HL-60 (cell line): ENCODE measurements at regions not wholly inside any gene's neighbourhood (a gene's known extent, or its start where the extent isn't known, plus 50 kb on each side); places are given as distances from the start of the nearest gene placed in this dataset.

Source experiments
- DNase-seq, 2 experiments: peaks; one replicate each; pipeline ENCODE4 v3.0.0-alpha.2; 2010 to 2020; ENCODE audit warnings: low read depth in 1 of 2, low spot score in 1 of 2
- H3K27ac ChIP-seq: fragments of 250-450 bp; sonication (Bioruptor Pico); replicated peaks from 2 replicates; pipeline ENCODE4 v1.5.1; 2020; ENCODE audit warnings: mild to moderate bottlenecking, moderate library complexity
- H3K27me3 ChIP-seq: fragments of 250-450 bp; sonication (Bioruptor Pico); 2 replicates; pipeline ENCODE4 v1.5.1; 2021; ENCODE audit warnings: mild to moderate bottlenecking, moderate library complexity; ENCODE audit not compliant: insufficient read depth, poor library complexity, severe bottlenecking
- H3K4me3 ChIP-seq: replicated peaks from 2 replicates; pipeline ENCODE4 v1.5.1; 2011; ENCODE audit warnings: mild to moderate bottlenecking, control low read depth, low read length; ENCODE audit not compliant: insufficient read depth
- GABPA ChIP-seq: IDR thresholded peaks from 2 replicates; pipeline ENCODE4 v1.6.1; 2012; ENCODE audit warnings: low read depth
- POLR2AphosphoS5 ChIP-seq: IDR thresholded peaks from 2 replicates; pipeline ENCODE4 v1.6.1; 2012; ENCODE audit warnings: low read depth
- REST ChIP-seq: IDR thresholded peaks from 2 replicates; pipeline ENCODE4 v1.6.1; 2012; ENCODE audit warnings: low read depth; ENCODE audit not compliant: insufficient replicate concordance
- SPI1 ChIP-seq: IDR thresholded peaks from 2 replicates; pipeline ENCODE4 v1.6.1; 2012; ENCODE audit warnings: low read depth, mild to moderate bottlenecking, borderline replicate concordance
- TF ChIP-seq, protein P1 (sequence below): IDR thresholded peaks from one replicate; pipeline ENCODE4 v1.5.1; 2011; ENCODE audit warnings: low read length, control low read depth, inconsistent platforms; ENCODE audit not compliant: insufficient read depth

DNA sequence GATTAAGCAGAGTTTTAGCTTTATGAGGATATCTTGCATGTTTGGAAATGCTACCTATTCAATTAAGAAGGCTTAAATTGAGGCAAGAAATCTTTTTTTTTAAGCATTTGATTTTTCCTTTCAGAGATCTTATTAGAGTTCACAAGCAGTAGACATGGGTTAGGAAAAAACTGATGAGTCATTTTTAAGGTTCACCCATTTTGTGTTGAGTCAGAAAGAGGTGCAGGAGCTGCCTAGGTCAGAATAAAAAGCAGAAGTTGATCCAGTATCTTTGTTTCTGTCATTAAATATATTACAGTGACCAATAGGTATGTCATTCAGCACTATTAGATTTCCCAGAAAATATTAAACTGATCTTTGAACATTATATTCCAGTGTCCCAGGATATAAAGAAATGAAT is 306.8 kb downstream of the LMBRD1 start:
- Histone ChIP-seq H3K27me3 (no peaks in the 10 kb centered on the region), H3K27ac (no peak overlapping the region), H3K4me3 (no peak overlapping the region)
- no peak for DNase-seq
- no peak for TF ChIP-seq REST
- TF ChIP-seq, protein P1, sequence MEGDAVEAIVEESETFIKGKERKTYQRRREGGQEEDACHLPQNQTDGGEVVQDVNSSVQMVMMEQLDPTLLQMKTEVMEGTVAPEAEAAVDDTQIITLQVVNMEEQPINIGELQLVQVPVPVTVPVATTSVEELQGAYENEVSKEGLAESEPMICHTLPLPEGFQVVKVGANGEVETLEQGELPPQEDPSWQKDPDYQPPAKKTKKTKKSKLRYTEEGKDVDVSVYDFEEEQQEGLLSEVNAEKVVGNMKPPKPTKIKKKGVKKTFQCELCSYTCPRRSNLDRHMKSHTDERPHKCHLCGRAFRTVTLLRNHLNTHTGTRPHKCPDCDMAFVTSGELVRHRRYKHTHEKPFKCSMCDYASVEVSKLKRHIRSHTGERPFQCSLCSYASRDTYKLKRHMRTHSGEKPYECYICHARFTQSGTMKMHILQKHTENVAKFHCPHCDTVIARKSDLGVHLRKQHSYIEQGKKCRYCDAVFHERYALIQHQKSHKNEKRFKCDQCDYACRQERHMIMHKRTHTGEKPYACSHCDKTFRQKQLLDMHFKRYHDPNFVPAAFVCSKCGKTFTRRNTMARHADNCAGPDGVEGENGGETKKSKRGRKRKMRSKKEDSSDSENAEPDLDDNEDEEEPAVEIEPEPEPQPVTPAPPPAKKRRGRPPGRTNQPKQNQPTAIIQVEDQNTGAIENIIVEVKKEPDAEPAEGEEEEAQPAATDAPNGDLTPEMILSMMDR, result no peak
- no peak for TF ChIP-seq SPI1
- TF ChIP-seq GABPA, result no peak
- TF ChIP-seq POLR2AphosphoS5, result no peak

DNA sequence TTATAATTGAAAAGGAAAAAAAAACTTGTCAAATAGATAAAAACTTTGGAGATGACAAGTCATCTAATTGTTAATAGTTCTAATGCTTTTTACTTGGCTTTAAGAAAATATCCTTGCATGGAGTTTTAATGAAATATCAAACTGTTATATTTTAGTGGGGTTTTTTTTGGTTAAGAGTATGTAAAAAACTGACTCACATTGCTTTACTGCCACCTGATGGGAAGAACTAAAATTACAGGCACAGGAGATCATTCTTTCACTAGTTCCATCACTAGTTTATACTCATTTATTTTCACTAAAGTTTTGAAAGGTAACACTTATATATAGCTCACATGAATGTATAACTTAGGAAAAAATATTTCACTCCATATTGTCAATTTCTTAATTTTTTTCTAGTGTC is 309.1 kb downstream of the LMBRD1 start:
- Histone ChIP-seq H3K27me3 (no peaks in the 10 kb centered on the region), H3K27ac (no peak overlapping the region), H3K4me3 (no peak overlapping the region)
- TF ChIP-seq GABPA (no peak), SPI1 (no peak), POLR2AphosphoS5 (no peak), REST (no peak)
- TF ChIP-seq, protein P1, result peak; percentile 8
- peak in 1 of 2 experiments; percentile 2 for DNase-seq

- no peak for DNase-seq
- Histone ChIP-seq H3K4me3 (no peak overlapping the region), H3K27ac (no peak overlapping the region), H3K27me3 (no peaks in the 10 kb centered on the region)
- TF ChIP-seq REST (no peak), POLR2AphosphoS5 (no peak), SPI1 (no peak), GABPA (no peak)
- TF ChIP-seq, protein P1, result no peak
Measured at GRCh38 chr6:69466979-69467570, 329.7 kb downstream of the LMBRD1 start.
